ENCODE measurements at regions not wholly inside any gene's neighbourhood (a gene's known extent, or its start where the extent isn't known, plus 50 kb on each side); places are given as distances from the start of the nearest gene placed in this dataset.

DNA sequence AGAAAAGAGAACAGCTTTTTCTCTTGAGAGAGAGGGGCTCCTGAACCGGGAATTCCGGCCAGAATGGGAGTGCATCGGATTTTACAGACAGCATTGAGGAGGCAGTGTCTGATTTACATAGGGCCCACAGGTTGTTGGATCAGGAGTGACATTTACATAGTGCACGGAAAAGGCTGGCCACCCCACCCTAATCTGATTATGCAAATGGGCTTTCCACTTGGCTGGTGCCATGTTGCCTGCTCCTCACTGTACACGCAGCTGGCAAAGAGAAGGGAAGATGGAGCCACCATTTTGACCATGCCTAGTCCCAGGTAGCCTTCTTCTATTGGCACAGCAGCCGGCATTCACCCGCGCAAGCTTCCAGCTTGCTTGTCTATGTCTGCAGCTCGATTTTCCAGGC is 77.5 kb upstream of the FAM171A1 start:
- intact Hi-C loops (cut with micrococcal nuclease): no loop called here
- Histone ChIP-seq H3K27me3 (ENCODE audit: control insufficient read depth, insufficient read depth, low read length) (no peaks in the 10 kb centered on the region), H3K4me3 (ENCODE audit: low read length) (no peak overlapping the region), H3K9me3 (ENCODE audit: control insufficient read depth, insufficient read depth, low read length) (no peaks in the 10 kb centered on the region), H3K4me1 (ENCODE audit: control insufficient read depth, insufficient read depth, low read length) (no peaks in the 10 kb centered on the region), H3K27ac (ENCODE audit: low read length) (no peak overlapping the region), H3K36me3 (ENCODE audit: control insufficient read depth, insufficient read depth, low read length) (no peaks in the 10 kb centered on the region)
- H3K9me3 Mint-ChIP-seq: no peaks in the 10 kb centered on the region
- H3K27me3 Mint-ChIP-seq (ENCODE audit: low read depth in 2 of 2): peaks cover 9 to 22% of the 10 kb centered on the region in 2 donors
- ATAC-seq (no peak), DNase-seq (no peak)
- no peak overlapping the region for H3K27ac Mint-ChIP-seq
- WGBS (ENCODE audit: insufficient coverage): 94% methylated on average over 9 of the region's 9 CpGs
- TF ChIP-seq, protein P1, sequence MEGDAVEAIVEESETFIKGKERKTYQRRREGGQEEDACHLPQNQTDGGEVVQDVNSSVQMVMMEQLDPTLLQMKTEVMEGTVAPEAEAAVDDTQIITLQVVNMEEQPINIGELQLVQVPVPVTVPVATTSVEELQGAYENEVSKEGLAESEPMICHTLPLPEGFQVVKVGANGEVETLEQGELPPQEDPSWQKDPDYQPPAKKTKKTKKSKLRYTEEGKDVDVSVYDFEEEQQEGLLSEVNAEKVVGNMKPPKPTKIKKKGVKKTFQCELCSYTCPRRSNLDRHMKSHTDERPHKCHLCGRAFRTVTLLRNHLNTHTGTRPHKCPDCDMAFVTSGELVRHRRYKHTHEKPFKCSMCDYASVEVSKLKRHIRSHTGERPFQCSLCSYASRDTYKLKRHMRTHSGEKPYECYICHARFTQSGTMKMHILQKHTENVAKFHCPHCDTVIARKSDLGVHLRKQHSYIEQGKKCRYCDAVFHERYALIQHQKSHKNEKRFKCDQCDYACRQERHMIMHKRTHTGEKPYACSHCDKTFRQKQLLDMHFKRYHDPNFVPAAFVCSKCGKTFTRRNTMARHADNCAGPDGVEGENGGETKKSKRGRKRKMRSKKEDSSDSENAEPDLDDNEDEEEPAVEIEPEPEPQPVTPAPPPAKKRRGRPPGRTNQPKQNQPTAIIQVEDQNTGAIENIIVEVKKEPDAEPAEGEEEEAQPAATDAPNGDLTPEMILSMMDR (IDR thresholded peaks at IDR 0.05): no peak
- H3K4me1 Mint-ChIP-seq: no peaks in the 10 kb centered on the region
- H3K36me3 Mint-ChIP-seq: no peaks in the 10 kb centered on the region
- no peak overlapping the region for H3K4me3 Mint-ChIP-seq

DNA sequence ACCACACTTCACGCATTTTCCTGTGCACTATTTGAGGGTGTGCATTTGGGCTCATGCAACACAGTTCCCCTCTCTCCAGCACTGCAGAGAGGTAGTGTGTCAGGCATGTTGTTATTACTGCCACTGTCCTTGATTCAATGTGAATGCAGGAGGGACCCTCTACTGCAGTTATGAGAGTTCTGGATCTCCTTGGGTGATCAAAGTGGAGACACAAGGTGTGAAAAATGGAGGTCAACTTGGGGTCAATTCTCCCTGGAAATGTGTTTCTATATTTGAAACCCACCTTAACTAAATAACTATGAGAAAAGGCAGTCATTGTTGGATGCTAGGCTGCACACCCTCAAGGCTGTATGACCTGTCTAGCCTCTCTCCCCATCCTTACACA is 73.9 kb upstream of the FAM171A1 start:
- Mint-ChIP-seq H3K4me1 (no peaks in the 10 kb centered on the region), H3K36me3 (no peaks in the 10 kb centered on the region), H3K27ac (no peak overlapping the region), H3K27me3 (ENCODE audit: low read depth in 2 of 2) (peaks cover 8 to 12% of the 10 kb centered on the region in 2 donors), H3K4me3 (no peak overlapping the region), H3K9me3 (no peaks in the 10 kb centered on the region)
- Histone ChIP-seq H3K27me3 (ENCODE audit: control insufficient read depth, insufficient read depth, low read length) (no peaks in the 10 kb centered on the region), H3K27ac (ENCODE audit: low read length) (no peak overlapping the region), H3K36me3 (ENCODE audit: control insufficient read depth, insufficient read depth, low read length) (no peaks in the 10 kb centered on the region), H3K4me1 (ENCODE audit: control insufficient read depth, insufficient read depth, low read length) (no peaks in the 10 kb centered on the region), H3K9me3 (ENCODE audit: control insufficient read depth, insufficient read depth, low read length) (no peaks in the 10 kb centered on the region), H3K4me3 (ENCODE audit: low read length) (no peak overlapping the region)
- DNase-seq: no peak
- intact Hi-C loops (cut with micrococcal nuclease): no loop called here
- TF ChIP-seq, protein P1 (IDR thresholded peaks at IDR 0.05): no peak
- ATAC-seq: no peak
- WGBS (ENCODE audit: insufficient coverage): 100% methylated on average over 1 of the region's 1 CpG

DNA sequence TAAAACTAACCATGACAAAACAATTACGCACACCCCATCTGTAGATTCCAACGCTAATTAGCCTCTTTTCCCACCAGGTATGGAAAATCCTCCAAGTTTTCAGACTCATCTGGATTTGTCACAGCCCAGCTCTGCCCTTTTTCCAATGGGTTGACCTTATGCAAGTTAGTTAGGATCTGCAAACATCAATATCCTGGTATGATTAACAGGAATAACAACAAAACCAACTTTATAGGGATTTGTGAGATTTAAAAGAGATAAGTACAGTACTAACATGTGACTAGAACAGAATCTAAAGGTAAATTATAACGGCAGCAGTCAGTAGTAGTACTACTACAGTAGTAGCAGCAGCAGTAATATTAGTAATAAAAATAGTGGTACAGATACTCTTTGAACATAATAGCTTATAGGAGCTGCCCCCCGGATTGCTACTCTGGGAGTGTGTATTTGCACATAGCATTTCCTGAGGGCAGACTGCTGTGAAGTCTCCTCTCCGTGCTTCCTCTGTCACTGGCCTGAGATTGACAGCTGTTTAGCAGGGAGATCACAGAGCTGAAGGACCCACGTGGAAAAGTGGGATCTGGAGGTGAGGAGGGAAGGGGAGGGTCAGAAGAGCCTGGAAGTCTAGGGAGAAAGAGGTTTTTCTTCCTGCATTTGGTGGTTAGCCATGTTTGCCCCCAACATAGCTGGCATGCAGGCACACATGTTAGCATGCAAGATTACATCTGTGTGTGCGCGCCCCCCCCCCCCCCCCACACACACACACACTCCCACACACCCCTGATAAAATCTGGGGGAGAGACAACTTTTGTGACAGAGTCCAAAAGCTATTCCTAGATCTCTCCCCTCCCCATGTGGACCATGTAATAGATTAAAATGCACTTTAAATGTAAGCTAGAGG is 73.3 kb upstream of the FAM171A1 start:
- DNase-seq (no peak), ATAC-seq (no peak)
- H3K27me3 Mint-ChIP-seq (ENCODE audit: low read depth in 2 of 2): peaks cover 14 to 16% of the 10 kb centered on the region in 2 donors
- TF ChIP-seq, protein P1 (IDR thresholded peaks at IDR 0.05): no peak
- no peaks in the 10 kb centered on the region for H3K4me1 ChIP-seq (ENCODE audit: control insufficient read depth, insufficient read depth, low read length)
- H3K27me3 ChIP-seq (ENCODE audit: control insufficient read depth, insufficient read depth, low read length): no peaks in the 10 kb centered on the region
- H3K4me3 ChIP-seq (ENCODE audit: low read length): no peak overlapping the region
- H3K4me3 Mint-ChIP-seq: no peak overlapping the region
- no peaks in the 10 kb centered on the region for H3K4me1 Mint-ChIP-seq
- no peak overlapping the region for H3K27ac Mint-ChIP-seq
- no peaks in the 10 kb centered on the region for H3K9me3 Mint-ChIP-seq
- WGBS (ENCODE audit: insufficient coverage): 67% methylated on average over 6 of the region's 8 CpGs
- H3K36me3 ChIP-seq (ENCODE audit: control insufficient read depth, insufficient read depth, low read length): no peaks in the 10 kb centered on the region
- H3K36me3 Mint-ChIP-seq: no peaks in the 10 kb centered on the region
- H3K27ac ChIP-seq (ENCODE audit: low read length): no peak overlapping the region
- intact Hi-C loops (cut with micrococcal nuclease): no loop called here
- no peaks in the 10 kb centered on the region for H3K9me3 ChIP-seq (ENCODE audit: control insufficient read depth, insufficient read depth, low read length)

DNA sequence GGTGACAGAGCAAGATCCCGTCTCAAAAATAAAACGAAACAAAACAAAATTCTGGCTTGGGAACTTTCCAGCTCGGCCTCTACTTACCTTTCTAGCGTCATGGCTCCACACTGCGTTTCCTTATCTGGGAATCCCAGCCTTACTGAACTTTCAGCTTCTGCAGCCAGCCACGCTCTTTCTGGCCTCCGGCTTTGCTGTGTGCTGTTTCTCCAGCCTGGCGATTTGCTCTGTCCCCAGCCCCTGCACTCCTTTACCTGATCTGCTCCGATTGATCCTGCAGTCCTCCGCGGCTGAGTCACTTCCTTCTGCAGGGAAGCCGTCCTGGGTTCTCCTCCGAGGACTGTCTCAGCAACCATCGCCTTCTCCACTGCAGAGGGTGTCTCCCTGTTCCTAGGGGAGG is 71.0 kb upstream of the FAM171A1 start:
- DNase-seq: no peak
- Histone ChIP-seq H3K27me3 (ENCODE audit: control insufficient read depth, insufficient read depth, low read length) (no peaks in the 10 kb centered on the region), H3K4me1 (ENCODE audit: control insufficient read depth, insufficient read depth, low read length) (no peaks in the 10 kb centered on the region), H3K27ac (ENCODE audit: low read length) (no peak overlapping the region), H3K36me3 (ENCODE audit: control insufficient read depth, insufficient read depth, low read length) (no peaks in the 10 kb centered on the region), H3K9me3 (ENCODE audit: control insufficient read depth, insufficient read depth, low read length) (no peaks in the 10 kb centered on the region), H3K4me3 (ENCODE audit: low read length) (no peak overlapping the region)
- 86% methylated on average over 14 of the region's 14 CpGs for WGBS (ENCODE audit: insufficient coverage)
- peaks cover 14 to 15% of the 10 kb centered on the region in 2 donors for H3K27me3 Mint-ChIP-seq (ENCODE audit: low read depth in 2 of 2)
- H3K4me3 Mint-ChIP-seq: no peak overlapping the region
- no peaks in the 10 kb centered on the region for H3K4me1 Mint-ChIP-seq
- no peaks in the 10 kb centered on the region for H3K9me3 Mint-ChIP-seq
- intact Hi-C loops (cut with micrococcal nuclease): no loop called here
- TF ChIP-seq, protein P1 (IDR thresholded peaks at IDR 0.05): no peak
- H3K27ac Mint-ChIP-seq: no peak overlapping the region
- no peaks in the 10 kb centered on the region for H3K36me3 Mint-ChIP-seq
- ATAC-seq: no peak

Data from natural killer cell (primary cell).